GM19324 (cell line): ENCODE measurements at regions not wholly inside any gene's neighbourhood (a gene's known extent, or its start where the extent isn't known, plus 50 kb on each side); places are given as distances from the start of the nearest gene placed in this dataset.
"Not testable (repeated sequence)": the region's sequence is repeated elsewhere in the genome, so short reads cannot be mapped to it uniquely, and the experiment has no call there.

ENCODE experiments used
- ATAC-seq: cut with Tn5 transposase; IDR thresholded peaks from one replicate; pipeline ENCODE4 v1.9.1; 2021; ENCODE audit warnings: mild to moderate bottlenecking, moderate library complexity; ENCODE audit not compliant: unreplicated experiment, low FRiP score

DNA sequence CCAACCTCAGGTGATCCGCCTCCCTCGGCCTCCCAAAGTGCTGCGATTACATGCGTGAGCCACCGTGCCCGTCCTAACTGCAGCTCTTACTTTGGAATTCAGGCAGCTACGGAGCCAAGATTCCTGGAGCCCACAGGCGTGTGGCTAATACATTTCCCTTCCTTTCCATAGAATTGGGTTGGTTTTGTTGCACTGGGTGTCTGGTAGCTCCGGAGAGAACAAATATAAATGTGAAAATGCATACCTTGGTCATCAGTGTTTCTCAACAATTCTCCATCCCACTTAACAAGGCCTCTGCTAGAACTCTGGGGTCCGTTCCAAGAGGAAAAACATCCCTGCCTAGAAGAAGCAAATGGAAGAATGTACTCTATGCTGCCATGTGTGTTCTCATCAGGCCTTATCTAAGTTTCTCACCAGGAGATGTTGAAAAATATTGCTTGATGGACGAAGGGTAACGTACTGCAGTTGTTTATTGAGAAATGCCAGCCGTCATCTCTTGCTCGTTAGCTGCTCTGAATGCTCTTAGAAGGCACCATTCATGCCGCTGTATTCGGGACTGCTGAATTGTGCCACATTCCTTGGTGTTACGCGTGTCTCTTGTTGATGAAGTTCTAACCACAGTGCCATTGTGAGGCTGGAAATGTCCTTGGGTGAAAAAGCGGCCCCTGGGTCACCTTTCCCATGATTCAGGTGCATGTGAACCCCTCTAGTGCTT is 50.5 kb upstream of the CD99 start:
- ATAC-seq, result no peak

DNA sequence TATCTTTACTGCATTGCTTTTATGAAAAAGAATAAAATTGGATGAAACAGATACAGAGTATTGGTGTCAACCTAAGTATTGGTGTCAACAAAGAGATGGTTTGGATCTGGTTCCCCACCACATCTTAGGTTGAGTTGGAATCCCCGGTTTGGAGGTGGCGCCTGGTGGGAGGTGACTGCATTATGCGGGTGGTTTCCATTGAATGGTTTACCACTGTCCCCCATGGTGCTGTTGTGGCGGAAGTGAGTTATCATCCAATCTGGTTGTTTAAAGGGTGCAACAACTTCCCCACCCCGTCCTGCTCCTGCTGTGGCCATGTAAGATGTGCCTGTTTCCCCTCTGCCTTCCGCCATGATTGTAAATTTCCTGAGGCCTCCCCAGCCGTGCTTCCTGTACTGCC is 52.8 kb upstream of the CD99 start:
- ATAC-seq, result no peak

DNA sequence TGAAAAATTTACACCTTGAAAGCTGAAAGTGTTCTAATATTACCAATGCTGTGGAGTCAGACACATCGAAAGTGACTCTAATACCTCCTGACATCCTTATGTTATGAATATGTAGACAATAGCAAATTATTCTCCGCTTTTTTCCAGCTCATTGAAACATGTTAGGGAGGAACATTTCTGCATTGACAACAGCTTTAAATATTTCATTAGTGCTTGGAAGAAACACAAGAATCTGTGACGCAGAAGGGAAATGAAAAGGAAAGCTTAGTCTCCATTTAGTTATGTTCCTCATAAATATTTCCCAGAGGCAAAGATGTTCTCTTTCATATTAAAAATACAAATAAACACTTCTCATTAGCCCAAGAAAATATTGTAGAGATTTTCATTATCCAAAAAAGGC is 55.8 kb upstream of the CD99 start:
- ATAC-seq, result no peak

DNA sequence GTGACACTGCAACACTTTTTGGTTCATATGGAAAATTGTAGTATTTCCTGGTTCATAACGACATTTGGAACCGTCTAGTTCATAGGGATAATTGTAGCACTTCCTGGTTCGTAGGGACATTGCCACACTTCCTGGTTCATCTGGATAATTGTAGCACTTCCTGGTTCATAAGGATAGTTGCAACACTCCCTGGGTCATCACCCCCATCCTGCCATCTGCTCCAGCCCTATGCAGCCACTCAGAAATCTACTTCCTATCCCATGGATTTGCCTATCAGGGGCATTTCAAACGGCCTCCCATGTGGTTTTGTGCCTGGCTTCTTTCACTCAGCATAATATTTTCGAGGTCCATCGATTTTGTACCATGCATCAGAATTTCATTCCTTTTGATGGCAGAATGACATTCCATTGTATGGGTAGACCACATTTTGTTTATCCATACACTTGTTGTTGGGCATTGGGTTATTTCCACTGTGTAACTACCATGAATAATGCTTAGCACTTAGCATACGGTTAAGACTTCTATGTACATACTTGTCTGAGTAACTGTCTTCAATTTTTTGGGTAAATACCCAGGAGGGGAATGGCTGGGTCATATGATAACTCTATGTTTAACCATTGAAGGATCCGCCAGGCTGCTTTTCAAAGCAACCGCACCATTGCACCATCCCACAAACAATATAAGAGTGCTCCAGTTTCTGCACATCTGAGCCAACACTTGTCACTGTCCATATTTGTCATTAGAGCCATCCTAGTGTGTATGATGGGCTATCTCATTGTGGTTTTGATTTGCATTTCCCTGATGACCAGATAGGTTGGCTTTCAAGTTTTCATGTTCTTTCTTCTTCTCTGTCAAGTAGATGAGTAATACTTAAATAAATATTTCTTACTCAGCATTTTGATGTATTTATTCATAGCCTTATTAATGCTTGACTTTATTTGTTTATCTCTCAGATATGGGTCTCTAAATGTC is 58.3 kb upstream of the CD99 start:
- ATAC-seq, result no peak

DNA sequence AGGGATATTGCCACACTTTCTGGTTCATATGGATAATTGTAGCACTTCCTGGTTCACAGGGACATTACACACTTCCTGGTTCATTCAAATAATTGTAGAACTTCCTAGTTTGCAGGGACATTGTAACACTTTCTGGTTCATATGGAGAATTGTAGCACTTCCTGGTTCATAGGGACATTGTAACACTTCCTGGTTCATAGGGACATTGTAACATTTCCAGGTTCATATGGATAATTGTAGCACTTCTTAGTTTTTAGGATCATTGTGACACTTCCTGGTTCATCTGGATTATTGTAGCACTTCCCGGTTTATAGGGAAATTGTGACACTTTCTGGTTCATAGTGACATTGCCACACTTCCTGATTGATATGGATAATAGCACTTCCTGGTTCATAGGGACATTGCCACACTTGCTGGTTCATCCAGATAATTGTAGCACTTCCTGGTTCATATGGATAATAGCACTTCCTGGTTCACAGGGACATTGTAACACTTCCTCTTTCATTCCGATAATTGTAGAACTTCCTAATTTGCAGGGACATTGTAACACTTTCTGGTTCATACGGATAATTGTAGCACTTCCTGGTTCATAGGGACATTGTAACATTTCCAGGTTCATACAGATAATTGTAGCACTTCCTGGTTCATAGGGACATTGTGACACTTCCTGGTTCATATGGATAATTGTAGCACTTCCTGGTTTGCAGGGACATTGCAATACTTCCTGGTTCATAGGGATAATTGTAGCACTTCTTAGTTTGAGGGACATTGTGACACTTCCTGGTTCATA is 59.2 kb upstream of the CD99 start:
- ATAC-seq, result no peak

DNA sequence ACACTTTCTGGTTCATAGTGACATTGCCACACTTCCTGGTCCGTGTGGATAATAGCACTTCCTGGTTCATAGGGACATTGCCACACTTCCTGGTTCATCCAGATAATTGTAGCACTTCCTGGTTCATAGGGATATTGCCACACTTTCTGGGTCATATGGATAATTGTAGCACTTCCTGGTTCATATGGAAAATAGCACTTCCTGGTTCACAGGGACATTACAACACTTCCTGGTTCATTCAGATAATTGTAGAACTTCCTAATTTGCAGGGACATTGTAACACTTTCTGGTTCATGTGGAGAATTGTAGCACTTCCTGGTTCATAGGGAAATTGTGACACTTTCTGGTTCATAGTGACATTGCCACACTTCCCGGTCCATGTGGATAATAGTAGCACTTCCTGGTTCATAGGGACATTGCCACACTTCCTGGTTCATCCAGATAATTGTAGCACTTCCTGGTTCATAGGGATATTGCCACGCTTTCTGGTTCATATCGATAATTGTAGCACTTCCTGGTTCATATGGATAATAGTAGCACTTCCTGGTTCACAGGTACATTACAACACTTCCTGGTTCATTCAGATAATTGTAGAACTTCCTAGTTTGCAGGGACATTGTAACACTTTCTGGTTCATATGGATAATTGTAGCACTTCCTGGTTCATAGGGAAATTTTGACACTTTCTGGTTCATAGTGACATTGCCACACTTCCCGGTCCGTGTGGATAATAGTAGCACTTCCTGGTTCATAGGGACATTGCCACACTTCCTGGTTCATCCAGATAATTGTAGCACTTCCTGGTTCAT is 60.0 kb upstream of the CD99 start:
- not testable (repeated sequence) for ATAC-seq

DNA sequence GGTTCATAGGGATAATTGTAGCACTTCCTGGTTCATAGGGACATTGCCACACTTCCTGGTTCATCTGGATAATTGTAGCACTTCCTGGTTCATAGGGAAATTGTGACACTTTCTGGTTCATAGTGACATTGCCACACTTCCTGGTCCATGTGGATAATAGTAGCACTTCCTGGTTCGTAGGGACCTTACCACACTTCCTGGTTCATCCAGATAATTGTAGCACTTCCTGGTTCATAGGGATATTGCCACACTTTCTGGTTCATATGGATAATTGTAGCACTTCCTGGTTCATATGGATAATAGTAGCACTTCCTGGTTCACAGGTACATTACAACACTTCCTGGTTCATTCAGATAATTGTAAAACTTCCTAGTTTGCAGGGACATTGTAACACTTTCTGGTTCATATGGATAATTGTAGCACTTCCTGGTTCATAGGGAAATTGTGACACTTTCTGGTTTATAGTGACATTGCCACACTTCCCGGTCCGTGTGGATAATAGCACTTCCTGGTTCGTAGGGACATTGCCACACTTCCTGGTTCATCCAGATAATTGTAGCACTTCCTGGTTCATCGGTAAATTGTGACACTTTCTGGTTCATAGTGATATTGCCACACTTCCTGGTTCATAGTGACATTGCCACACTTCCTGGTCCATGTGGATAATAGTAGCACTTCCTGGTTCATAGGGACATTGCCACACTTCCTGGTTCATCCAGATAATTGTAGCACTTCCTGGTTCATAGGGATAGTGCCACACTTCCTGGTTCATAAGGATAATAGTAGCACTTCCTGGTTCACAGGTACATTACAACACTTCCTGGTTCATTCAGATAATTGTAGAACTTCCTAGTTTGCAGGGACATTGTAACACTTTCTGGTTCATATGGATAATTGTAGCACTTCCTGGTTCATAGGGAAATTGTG is 60.8 kb upstream of the CD99 start:
- not testable (repeated sequence) for ATAC-seq

DNA sequence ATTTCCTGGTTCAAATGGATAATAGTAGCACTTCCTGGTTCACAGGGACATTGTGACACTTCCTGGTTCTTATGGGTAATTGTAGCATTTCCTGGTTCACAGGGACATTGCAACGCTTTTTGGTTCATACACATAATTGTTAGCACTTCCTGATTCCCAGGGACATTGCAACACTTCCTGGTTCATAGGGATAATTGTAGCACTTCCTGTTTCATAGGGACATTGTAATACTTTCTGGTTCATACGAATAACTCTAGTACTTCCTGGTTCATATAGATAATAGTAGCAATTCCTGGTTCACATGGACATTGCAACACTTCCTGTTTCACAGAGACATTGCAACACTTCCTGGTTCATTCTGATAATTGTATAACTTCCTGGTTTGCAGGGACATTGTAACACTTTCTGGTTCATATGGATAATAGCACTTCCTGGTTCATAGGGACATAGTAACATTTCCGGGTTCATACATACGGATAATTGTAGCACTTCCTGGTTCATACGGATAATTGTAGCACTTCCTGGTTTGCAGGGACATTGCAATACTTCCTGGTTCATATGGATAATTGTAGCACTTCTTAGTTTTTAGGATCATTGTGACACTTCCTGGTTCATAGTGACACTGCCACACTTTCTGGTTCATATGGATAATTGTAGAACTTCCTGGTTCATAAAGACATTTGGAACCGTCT is 61.6 kb upstream of the CD99 start:
- ATAC-seq, result no peak

DNA sequence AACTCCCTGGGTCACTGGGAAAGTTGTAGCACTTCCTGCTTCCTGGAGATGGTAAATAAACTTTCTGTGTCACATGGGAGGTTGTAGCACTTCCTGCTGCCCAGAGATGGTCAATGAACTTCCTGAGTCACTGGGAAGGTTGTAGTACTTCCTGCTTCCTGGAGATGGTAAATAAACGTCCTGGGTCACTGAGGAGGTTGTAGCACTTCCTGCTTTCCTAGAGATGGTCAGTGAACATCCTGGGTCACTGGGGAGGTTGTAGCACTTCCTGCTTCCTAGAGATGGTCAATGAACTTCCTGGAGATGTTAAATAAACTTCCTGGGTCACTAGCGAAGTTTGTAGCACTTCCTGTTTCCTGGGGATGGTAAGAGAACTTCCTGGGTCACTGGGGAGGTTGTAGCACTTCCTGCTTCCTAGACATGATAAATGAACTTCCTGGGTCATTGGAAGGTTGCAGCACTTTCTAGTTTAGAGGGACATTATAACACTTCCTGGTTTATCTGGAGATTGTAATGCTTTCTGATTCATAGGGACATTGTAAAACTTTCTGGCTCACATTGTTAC is 62.3 kb upstream of the CD99 start:
- no peak for ATAC-seq

DNA sequence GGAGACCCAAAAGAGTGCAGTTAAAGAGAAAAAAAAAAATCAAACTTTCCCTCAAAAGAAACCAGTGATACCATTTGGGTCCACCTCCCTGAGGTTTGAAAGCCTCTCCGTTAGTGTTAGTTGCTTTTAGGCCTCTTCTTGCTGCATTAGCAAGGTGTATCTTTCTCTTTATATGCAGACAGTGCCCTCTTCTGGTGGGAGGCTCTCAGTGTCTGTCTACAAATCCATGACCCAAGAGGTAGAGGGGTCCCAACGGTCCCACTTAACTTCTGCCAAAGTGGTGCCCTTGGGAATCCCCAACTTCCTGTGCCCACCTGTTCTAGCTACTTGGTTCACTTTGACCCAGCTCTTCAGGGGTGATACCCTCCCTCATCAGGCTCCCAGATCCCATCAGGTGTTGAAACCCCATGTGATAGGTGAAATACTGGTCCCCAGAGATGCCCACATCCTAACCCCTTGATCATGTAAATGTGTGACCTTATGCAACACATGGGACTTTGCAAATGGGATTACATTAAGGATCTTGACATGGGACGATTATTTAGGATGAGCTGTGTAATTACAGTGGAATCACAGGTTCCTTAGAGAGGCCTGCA is 63.7 kb upstream of the CD99 start:
- no peak for ATAC-seq

DNA sequence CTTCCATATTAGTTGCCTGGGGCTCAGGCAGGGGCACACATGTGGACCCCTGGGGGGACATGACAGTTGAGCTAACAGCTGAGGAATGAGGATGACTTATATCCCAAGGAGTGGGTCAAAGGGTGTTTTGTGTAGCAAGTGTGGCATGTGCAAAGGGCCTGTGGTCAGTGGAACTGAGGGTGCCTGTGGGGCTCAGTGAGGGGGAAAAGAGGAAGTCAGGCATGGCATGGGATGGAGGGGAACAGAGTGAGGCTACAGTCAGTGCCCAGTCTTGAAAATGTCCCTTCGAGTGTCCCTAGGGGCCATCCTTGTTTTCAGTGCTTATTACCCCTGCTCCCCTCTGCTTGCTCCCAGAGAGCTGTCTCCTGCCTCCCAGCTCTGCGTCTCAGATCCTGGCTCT is 64.3 kb upstream of the CD99 start:
- no peak for ATAC-seq

DNA sequence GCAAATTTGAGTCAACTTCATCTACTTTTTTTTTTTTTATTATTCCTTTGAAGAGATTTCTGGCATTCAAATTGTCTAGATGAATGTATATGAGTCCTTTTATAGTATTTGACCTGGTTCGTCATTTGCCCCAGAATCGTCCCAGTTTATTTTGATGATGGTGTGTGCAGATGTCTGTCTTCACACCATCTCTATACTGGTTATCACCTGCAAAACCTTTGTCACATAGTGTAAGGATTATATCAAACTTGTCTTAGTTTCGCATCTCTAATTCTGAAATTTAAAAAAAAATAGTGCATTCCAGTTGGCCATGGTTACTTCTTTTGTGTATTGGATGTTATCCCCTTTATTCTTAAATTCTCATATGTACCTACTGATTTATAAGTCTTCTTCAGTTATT is 70.5 kb upstream of the CD99 start:
- ATAC-seq, result no peak

DNA sequence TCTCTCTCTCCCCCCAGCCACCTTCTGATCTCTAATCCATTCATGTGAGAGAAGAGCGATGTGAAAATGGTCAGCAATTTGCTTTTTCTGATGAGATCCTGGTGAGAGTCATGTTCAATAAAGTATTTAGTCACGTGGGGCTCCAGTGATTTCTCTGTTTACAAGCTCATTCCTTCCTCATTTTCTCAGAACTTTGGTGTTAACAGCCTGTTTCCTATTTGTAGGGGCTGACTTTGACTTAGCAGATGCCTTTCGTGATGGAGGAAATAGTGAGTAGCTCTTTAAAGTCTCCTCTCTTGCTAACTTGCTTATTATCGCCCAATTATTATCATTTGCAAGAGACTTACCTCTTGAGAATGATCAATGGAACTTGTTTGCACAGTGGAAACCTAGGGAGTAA is 72.6 kb upstream of the CD99 start:
- no peak for ATAC-seq

DNA sequence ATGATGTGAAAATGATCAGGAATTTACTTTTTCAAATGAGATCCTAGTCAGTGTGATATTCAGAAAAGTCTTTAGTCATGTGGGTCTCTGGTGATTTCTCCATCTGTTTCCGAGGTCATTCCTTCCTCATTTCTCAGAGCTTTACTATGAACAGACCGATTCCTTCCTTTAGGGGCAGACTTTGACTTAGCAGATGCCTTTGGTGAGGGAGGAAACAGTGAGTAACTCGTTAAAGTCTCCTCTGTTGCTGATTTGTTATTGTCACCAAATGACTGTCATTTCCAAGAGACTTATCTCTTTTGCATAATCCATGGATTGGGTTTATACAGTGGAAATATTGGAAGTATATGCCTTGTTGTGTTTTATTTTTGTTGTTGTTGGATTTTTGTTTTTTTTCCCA is 76.2 kb upstream of the CD99 start:
- ATAC-seq, result no peak

DNA sequence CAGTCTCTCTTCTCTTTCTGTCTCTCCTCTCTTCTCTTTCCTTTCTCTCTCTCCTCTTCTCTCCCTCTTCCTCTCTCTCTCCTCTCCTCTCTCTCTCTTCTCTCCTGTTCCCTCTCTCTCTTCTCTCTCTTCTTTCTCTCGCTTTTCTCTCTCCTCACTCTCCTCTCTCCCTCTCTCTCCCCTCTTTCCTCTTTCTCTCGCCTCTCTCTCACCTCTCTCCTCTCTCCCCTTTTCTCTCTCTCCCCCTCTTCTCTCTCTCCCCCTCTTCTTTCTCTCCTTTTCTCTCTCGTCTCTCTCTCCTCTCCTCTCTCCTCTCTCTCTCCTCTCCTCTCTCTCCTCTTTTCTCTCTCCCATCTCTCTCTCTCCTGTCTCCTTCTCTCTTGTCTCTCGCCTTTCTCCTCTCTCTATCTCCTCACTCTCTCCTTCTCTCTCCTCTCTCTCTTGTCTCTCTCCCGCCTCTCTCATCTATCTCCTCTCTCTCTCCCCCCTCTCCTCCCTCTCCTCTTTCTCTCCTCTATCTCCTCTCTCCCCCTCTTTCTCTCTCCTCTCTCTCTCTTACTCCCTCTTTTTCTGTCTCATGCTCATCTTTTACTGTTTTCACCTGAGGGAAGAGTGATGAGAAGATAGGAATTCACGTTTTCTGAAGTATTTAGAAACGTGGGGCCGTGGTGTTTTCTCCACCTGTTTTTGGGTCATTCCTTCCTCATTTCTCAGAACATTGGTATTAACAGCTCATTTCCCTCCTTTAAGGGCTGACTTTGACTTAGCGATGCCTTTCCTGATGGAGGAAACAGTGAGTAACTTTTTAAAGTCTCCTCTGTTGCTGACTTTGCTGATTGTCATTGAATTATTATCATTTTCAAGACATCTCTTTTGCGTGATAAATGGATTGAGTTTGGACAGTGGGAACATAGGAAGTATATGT is 80.6 kb upstream of the CD99 start:
- no peak for ATAC-seq

DNA sequence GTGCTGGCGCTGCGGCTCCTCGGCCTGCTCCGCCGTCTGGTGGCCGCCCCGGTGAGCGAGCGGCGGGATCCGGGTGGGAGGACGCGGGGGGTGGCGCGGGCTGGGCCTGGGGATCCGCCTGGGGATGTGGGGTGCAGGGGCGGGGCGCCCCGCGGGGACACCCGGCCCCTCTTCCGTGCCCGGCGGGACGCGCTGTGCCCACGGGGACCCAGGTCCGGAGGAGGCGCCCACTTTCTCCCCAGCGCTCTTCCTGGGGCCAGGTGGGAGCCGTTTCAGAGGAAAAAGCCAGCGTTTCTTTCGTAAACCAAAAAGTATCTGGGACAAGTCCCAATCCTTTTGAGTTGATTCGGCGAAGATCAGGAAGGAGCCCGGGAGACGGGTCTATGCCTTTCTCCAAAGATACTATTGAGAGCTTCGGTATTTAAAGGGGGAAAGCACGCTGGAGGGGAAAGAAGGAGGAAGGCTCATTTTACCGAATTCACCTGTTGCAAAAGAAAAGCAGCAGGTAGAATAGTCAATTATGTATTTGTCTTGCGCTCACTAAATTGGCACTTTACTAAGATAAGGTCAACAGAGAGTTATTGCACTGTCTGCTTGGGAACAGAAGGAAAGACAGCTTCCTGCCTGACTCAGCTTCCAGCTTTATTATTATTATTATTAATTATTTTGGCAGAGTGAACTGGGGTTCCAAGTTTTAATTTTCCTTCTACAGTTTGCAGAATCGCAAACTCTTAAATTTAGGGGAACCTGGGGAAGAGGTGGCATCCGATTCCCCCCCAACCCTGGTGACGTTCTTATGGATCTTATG is 81.5 kb upstream of the CD99 start:
- peak; percentile 61 for ATAC-seq
